Hepatocyte (in vitro differentiated cells): ENCODE measurements at regions not wholly inside any gene's neighbourhood (a gene's known extent, or its start where the extent isn't known, plus 50 kb on each side); places are given as distances from the start of the nearest gene placed in this dataset.

Experiments used
- EZH2 ChIP-seq: fragments of 200-600 bp; sonication (generic); IDR thresholded peaks from 2 replicates; pipeline ENCODE4 v1.6.1; 2016; ENCODE audit warnings: antibody characterized with exemption, mild to moderate bottlenecking, borderline replicate concordance
- EZH2phosphoT487 ChIP-seq: fragments of 200-600 bp; sonication (generic); IDR thresholded peaks from one replicate; pipeline ENCODE4 v1.6.1; 2018; ENCODE audit warnings: antibody characterized with exemption, mild to moderate bottlenecking, low read depth, moderate library complexity; ENCODE audit not compliant: unreplicated experiment, severe bottlenecking
- TF ChIP-seq, protein P1 (sequence below): fragments of 200-600 bp; sonication (generic); IDR thresholded peaks from 2 replicates; pipeline ENCODE4 v1.5.1; 2016; ENCODE audit warnings: antibody characterized with exemption, mild to moderate bottlenecking; ENCODE audit not compliant: poor library complexity

GRCh38 chr4:27088491-27088890 lies 227.8 kb downstream of the STIM2 start:
- TF ChIP-seq, protein P1, sequence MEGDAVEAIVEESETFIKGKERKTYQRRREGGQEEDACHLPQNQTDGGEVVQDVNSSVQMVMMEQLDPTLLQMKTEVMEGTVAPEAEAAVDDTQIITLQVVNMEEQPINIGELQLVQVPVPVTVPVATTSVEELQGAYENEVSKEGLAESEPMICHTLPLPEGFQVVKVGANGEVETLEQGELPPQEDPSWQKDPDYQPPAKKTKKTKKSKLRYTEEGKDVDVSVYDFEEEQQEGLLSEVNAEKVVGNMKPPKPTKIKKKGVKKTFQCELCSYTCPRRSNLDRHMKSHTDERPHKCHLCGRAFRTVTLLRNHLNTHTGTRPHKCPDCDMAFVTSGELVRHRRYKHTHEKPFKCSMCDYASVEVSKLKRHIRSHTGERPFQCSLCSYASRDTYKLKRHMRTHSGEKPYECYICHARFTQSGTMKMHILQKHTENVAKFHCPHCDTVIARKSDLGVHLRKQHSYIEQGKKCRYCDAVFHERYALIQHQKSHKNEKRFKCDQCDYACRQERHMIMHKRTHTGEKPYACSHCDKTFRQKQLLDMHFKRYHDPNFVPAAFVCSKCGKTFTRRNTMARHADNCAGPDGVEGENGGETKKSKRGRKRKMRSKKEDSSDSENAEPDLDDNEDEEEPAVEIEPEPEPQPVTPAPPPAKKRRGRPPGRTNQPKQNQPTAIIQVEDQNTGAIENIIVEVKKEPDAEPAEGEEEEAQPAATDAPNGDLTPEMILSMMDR: no peak
- TF ChIP-seq EZH2: no peak
- TF ChIP-seq EZH2phosphoT487: no peak
